ENCODE measurements at regions not wholly inside any gene's neighbourhood (a gene's known extent, or its start where the extent isn't known, plus 50 kb on each side); places are given as distances from the start of the nearest gene placed in this dataset.

DNA sequence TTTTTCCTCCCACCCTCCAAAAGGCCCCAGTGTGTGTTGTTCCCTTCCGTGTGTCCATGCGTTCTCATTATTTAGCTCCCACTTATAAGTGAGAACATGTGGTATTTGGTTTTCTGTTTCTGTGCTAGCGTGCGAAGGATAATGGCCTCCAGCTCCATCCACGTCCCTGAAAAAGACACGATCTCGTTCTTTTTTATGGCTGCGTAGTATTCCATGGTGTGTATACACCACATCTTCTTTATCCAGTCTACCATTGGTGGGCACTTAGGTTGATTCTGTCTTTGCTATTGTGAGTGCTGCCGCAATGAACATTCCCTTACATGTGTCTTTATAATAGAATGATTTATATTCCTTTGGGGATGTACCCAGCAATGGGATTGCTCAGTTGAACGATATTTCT lies 177.8 kb downstream of the ETS2 start:
- no peak for TF ChIP-seq CTCF (IDR thresholded peaks at IDR 0.05)
- no peak for TF ChIP-seq POLR2A (IDR thresholded peaks at IDR 0.05)
- TF ChIP-seq EP300 (IDR thresholded peaks at IDR 0.05; ENCODE audit: low read depth), result no peak
